Gastroesophageal sphincter (tissue), 3 donors: ENCODE measurements at regions not wholly inside any gene's neighbourhood (a gene's known extent, or its start where the extent isn't known, plus 50 kb on each side); places are given as distances from the start of the nearest gene placed in this dataset.

Experiments
- EP300 ChIP-seq: sonication (generic); formaldehyde crosslinking; IDR thresholded peaks from one replicate; pipeline ENCODE4 v1.6.1; 2017; ENCODE audit warnings: antibody characterized with exemption, mild to moderate bottlenecking
- POLR2A ChIP-seq, 2 donors: fragments of 450-650 bp; IDR thresholded peaks; one replicate each; pipeline ENCODE4 v1.6.1; 2017; ENCODE audit warnings: antibody characterized with exemption in 2 of 2, mild to moderate bottlenecking in 2 of 2, moderate library complexity in 1 of 2
- POLR2AphosphoS5 ChIP-seq: sonication (generic); formaldehyde crosslinking; IDR thresholded peaks from one replicate; pipeline ENCODE4 v1.6.1; 2017; ENCODE audit warnings: antibody characterized with exemption
- TF ChIP-seq, protein P1 (sequence below), 4 experiments: fragments of 200-600 bp in 2 of 4; fragments of 450-650 bp in 2 of 4; sonication (generic) in 1 of 4; IDR thresholded peaks; one replicate each; pipeline ENCODE4 v1.5.1; 2017 to 2019; ENCODE audit warnings: antibody characterized with exemption in 4 of 4, mild to moderate bottlenecking in 2 of 4, moderate library complexity in 2 of 4

- TF ChIP-seq POLR2AphosphoS5, result no peak
- TF ChIP-seq, protein P1, sequence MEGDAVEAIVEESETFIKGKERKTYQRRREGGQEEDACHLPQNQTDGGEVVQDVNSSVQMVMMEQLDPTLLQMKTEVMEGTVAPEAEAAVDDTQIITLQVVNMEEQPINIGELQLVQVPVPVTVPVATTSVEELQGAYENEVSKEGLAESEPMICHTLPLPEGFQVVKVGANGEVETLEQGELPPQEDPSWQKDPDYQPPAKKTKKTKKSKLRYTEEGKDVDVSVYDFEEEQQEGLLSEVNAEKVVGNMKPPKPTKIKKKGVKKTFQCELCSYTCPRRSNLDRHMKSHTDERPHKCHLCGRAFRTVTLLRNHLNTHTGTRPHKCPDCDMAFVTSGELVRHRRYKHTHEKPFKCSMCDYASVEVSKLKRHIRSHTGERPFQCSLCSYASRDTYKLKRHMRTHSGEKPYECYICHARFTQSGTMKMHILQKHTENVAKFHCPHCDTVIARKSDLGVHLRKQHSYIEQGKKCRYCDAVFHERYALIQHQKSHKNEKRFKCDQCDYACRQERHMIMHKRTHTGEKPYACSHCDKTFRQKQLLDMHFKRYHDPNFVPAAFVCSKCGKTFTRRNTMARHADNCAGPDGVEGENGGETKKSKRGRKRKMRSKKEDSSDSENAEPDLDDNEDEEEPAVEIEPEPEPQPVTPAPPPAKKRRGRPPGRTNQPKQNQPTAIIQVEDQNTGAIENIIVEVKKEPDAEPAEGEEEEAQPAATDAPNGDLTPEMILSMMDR (IDR thresholded peaks at IDR 0.05), result no peak
- TF ChIP-seq POLR2A (IDR thresholded peaks at IDR 0.05), result no peak
- TF ChIP-seq EP300, result no peak
These were observed 284.4 kb downstream of the ENC1 start for GRCh38 chr5:74356009-74356695.
